ENCODE measurements at regions not wholly inside any gene's neighbourhood (a gene's known extent, or its start where the extent isn't known, plus 50 kb on each side); places are given as distances from the start of the nearest gene placed in this dataset.

DNA sequence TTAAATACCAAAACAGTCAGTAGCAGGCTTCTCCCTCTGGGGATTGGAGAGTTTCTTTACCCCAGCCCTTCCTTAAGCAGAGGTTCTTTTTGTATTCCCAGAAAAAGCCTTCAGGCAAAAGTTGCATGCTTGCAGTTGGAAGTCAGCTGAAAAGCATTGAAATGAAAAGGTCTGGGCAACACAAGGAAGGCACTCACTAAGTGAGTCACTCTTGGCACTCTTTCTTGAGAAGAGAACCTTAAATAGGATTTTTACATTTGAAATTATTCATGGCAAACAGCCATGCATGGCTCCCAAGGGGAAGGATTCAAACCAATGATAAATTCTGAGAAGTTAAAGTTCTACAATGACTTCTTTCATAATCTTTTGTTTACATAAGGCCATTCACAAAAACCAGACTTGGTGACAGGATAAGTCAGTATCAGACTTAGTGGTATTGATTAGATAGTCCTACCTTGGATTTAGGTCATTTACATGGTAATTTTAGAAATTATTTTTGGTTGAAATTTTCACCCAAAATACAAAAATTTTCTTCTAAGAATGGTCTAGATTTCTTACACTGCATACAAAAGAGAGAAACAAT lies 2068.9 kb downstream of the PCDH7 start:
- DNase-seq = no peak

GRCh38 chr4:32790803-32791202 lies 2070.6 kb downstream of the PCDH7 start:
- DNase-seq = no peak

- no peak for DNase-seq
These were observed 2078.4 kb downstream of the PCDH7 start for GRCh38 chr4:32798471-32799159.

- DNase-seq = no peak
These were observed 2104.2 kb downstream of the PCDH7 start for GRCh38 chr4:32824336-32824735.

DNA sequence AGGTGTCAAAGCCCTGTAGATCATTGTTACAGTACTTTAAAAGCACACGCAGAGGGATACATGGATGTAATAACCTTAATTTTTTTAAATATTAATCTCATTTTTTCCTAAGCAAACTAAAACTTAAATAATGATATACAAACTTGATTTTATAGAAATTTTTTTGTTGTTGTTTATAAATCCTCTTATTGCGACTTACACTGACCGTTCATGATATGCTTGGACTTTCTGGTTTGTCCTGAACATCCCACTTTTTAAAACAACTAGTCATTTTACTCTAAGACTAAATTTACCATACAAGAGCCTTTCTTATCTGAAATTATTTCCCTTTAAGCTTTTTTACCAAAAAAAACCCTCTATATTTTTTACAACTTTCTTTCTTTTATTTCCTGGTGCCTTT lies 2106.0 kb downstream of the PCDH7 start:
- DNase-seq = no peak

DNA sequence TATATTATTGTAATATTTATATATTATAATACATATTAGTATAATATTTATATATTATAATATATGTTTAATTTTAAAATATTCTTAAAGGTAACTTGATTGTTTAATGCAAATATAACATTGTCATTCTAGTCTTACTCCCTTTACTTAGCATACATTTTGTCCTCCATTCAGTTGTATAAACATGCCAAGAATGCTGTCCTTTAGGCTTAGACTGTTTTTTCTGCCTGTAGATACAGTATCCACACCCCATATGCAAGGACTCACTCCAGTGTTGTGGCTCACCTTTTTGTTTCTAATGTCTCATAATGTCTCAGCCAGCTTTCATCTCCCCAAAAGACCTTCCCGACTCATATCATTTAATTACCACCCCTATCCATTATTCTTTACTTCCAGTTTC lies 2110.0 kb downstream of the PCDH7 start:
- no peak for DNase-seq

- no peak for DNase-seq
These were observed 2110.9 kb downstream of the PCDH7 start for GRCh38 chr4:32831104-32831503.

GRCh38 chr4:32840461-32841189 lies 2120.5 kb downstream of the PCDH7 start:
- DNase-seq = no peak

DNA sequence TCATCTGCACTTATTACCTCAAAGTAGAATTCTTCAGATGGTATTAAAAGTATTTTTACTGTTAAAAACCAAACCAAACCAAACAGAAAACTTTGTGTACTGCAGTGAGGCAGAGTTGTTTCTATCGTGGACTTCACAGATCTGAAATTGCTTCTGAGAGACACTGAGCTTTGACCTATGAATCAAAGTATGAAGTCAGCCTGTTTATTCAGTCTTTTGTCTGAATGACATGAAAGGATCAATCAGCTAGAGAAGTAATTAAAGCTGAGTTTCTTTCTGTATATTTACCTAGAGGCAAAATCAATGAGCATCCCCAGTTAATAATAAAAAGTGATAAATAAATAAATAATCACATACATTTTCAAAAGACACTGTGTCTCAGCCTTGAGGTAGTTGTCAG lies 2121.0 kb downstream of the PCDH7 start:
- no peak for DNase-seq

GRCh38 chr4:32847461-32847860 lies 2127.3 kb downstream of the PCDH7 start:
- no peak for DNase-seq

- no peak for DNase-seq
These were observed 2135.5 kb downstream of the PCDH7 start for GRCh38 chr4:32855622-32856021.

DNA sequence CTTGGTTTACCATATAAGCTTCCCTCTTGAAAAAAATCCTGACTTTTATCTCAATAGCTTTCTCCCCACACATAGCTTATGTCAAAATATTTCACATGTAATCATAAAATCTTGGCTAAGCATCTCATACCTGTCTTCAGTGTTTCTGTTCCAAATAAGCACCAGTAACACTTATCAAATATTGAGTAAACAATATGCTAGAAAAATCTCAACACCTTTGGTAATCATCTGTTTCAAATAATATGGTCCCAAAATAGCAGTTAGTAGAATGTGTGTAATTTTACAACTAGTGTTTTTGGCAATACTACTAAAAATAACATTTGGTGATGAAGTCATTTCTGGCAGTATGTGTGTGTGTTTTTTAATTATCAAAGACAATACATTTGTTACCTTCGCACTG lies 2138.2 kb downstream of the PCDH7 start:
- no peak for DNase-seq

DNA sequence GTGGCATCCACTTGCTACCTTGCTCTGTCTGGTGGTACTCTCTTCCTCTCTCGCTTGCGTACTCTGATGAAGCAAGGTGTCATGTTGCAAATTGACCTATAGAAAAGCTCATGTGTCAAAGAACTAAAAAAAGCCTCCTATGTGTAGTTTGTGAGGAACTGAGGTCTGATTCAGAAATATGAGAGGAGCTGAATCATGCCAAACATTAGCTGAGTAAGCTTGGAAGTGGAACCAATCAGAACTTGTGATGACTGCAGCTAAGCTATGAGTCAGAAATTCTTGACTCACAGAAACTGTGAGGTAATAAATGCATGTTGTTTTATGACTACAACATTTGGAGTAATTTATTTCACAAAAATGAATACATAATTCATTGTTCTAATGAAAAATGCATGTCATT lies 2138.8 kb downstream of the PCDH7 start:
- DNase-seq = no peak

DNA sequence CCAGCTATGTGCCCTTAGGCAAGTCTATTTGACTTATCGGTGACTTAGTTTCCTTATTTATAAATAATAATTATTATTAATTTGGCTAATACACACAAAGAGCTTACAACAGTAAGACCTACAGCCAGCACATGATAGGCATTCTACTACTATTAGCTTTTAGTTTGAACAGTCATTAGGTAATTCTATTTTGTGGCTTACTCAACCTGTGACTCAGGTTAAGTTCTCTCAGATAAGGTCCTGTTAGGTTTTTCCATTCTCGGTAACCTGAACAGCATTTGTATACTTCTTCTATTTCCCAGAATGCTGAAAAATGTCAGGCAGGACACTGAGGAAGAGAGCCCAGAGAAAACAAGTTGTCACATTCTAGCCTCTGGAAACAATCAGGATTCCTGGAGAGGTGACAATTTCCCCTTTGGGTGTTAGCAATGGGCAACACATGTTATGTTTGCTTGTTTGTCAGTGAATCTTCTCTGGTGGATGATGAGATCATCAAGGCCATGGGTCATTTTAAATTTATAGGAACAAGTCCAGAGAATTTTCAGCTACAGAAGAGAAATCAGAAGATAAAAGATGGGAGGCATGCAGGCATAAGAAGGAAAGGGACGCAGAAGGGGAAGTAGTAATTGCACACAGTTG lies 2144.7 kb downstream of the PCDH7 start:
- no peak for DNase-seq

- DNase-seq = no peak
These were observed 2156.4 kb downstream of the PCDH7 start for GRCh38 chr4:32876546-32876945.

GRCh38 chr4:32879913-32880312 lies 2159.7 kb downstream of the PCDH7 start:
- no peak for DNase-seq

DNA sequence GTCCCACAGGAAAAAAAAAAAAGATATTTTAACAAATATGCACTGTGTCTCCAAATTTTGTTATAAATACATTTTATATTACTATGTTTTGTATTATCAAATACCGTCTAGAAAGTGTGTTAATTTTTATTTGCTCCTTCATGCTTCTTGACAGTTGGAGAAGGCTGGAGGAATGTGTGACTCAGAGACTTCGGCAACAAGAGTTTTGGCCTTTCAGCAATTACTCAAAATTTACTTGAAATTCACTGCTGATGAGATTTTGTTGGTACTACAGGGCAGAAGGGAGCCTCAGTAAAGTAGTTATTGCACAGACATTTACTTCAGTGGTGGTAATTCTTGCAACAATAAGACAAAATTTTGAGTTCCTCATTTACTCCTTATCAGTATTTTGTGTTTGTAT lies 2164.0 kb downstream of the PCDH7 start:
- no peak for DNase-seq

- no peak for DNase-seq
These were observed 2170.2 kb downstream of the PCDH7 start for GRCh38 chr4:32890398-32890797.

- DNase-seq = no peak
These were observed 2188.9 kb downstream of the PCDH7 start for GRCh38 chr4:32909053-32909452.

- no peak for DNase-seq
These were observed 2189.6 kb downstream of the PCDH7 start for GRCh38 chr4:32909736-32910135.

DNA sequence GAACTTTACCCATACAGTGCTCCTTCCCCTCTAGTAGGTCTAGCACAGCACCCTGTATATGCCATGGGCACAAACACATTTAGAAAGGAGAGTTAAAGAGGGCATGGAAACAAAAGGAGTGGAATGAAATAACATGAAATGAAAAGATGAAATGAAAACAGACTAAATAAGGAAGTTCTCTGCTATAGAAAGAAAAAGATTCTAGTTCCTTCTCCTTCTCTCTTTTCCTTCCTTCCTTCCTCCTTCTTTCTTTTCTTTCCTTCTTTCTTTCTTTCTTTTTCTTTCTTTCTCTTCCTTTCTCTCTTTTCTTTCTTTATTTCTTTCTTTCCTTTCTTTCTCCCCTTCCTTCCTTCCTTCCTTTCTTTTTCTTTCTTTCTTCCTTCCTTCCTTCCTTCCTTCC lies 2197.4 kb downstream of the PCDH7 start:
- no peak for DNase-seq

DNA sequence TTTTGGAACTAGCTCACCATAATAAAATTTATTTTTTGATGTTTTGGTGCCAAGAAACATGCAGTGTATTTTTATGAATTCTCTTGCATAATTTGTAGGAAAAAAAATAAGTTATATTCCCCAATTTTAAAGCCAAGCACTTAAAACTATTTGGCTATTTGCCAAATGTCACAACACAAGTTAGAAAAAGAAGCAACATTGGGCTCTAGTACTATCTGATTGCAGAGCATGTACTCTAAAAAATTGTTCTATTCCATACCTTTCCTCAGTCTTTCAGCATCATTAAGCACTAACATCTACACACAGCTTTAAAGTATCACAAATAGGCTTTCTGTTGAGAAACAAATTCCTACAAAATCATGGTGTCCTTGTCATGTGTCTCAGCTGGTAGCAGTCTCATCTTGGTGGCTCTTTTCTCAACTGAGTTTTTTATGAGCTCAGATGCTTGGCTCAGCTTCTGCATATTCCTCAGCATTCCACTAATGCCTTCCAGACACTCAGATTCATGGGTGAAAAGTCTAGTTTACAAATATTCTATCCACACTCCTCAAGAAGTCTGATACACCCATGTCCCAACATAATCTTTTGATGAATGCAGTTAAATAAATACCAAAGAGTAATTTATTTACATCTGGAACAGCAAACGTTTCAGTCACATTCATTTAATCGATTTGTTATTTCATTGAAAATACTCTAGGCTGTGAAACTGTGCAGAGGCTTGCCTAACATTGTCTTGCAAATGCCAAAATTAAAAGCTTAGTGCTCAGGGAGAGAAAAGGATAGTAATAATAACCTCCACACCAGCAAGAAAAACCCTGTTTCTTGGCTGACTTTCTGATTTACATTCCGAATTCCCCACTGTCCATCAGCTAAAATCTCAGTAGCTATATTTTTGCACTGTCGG lies 2209.9 kb downstream of the PCDH7 start:
- DNase-seq = no peak

- no peak for DNase-seq
These were observed 2210.5 kb downstream of the PCDH7 start for GRCh38 chr4:32930700-32931099.

Measured in stimulated activated CD4-positive, alpha-beta T cell treated with anti-CD3 and anti-CD28 coated beads, Interleukin-4, amount 100 ng/mL, for 4 hours (primary cell).